Uterus (tissue), 3 donors: ENCODE measurements at regions not wholly inside any gene's neighbourhood (a gene's known extent, or its start where the extent isn't known, plus 50 kb on each side); places are given as distances from the start of the nearest gene placed in this dataset.
A peak's percentile ranks its signal among the peaks of the same experiment; 100 is the strongest.

Experiments
- DNase-seq, 2 donors: peaks; one replicate each; pipeline ENCODE4 v3.0.0-alpha.2; 2019 to 2020
- H3K27ac ChIP-seq, 2 donors: fragments of 200-600 bp; sonication (generic); 1 replicate in 1 of 2; 2 replicates in 1 of 2; pipeline ENCODE4 v1.5.1; 2016 to 2018
- H3K27me3 ChIP-seq, 2 donors: fragments of 200-600 bp; sonication (generic); one replicate each; pipeline ENCODE4 v1.5.1; 2018 to 2019; ENCODE audit warnings: control low read depth in 1 of 2
- H3K36me3 ChIP-seq, 2 donors: fragments of 200-600 bp; sonication (generic); one replicate each; pipeline ENCODE4 v1.5.1; 2019; ENCODE audit warnings: control low read depth in 1 of 2
- H3K4me1 ChIP-seq, 2 donors: fragments of 200-600 bp; sonication (generic); one replicate each; pipeline ENCODE4 v1.5.1; 2018 to 2019; ENCODE audit warnings: control low read depth in 1 of 2
- H3K4me3 ChIP-seq, 2 donors: fragments of 200-600 bp; sonication (generic); 1 replicate in 1 of 2; 2 replicates in 1 of 2; pipeline ENCODE4 v1.5.1; 2018 to 2019; ENCODE audit warnings: mild to moderate bottlenecking in 1 of 2
- H3K9me3 ChIP-seq, 2 donors: fragments of 200-600 bp; sonication (generic); one replicate each; pipeline ENCODE4 v1.5.1; 2019; ENCODE audit warnings: control low read depth in 1 of 2
- POLR2A ChIP-seq, 2 donors: fragments of 450-650 bp; IDR thresholded peaks; one replicate each; pipeline ENCODE4 v1.6.1; 2016; ENCODE audit warnings: antibody characterized with exemption in 2 of 2, mild to moderate bottlenecking in 1 of 2, moderate library complexity in 1 of 2
- intact Hi-C: fragments of 100-400 bp; cut with DNase I; formaldehyde crosslinking; loops from one replicate; pipeline ENCODE4 v1.15.1; 2023; ENCODE audit warnings: low total_unique reads
- TF ChIP-seq, protein P1 (sequence below), 4 experiments: fragments of 200-600 bp in 2 of 4; fragments of 450-650 bp in 2 of 4; sonication (generic) in 2 of 4; IDR thresholded peaks; one replicate each; pipeline ENCODE4 v1.5.1; 2016 to 2019; ENCODE audit warnings: antibody characterized with exemption in 4 of 4, mild to moderate bottlenecking in 2 of 4, moderate library complexity in 1 of 4
- donor health status: DM: yes; HTN: yes; CAD: no.

DNA sequence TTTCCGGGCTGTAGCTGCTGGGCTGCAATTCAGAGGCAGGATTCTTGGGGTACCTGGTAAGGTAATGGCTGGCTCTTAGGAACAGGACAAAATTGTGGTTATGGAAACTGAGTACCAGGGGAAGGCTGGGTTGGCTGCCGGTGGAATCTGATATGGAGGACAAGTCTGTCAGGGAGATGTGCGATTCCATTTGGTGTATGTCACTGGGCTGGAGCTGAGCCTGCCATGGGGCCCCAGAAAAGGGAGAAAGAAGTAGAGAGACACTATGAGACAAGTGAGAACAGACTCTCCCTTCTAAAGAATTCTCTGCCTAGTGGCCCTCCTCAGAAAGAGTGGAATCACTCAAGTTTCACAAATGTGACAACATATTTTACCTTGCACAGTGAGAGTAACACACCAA is 368.2 kb upstream of the ROPN1 start:
- Histone ChIP-seq H3K27ac (no peak overlapping the region), H3K4me1 (no peaks in the 10 kb centered on the region), H3K4me3 (no peak overlapping the region), H3K36me3 (no peaks in the 10 kb centered on the region), H3K27me3 (no peaks in the 10 kb centered on the region), H3K9me3 (no peaks in the 10 kb centered on the region)
- no peak for DNase-seq
- intact Hi-C loops = no loop called here
- no peak for TF ChIP-seq POLR2A (IDR thresholded peaks at IDR 0.05)
- TF ChIP-seq, protein P1, sequence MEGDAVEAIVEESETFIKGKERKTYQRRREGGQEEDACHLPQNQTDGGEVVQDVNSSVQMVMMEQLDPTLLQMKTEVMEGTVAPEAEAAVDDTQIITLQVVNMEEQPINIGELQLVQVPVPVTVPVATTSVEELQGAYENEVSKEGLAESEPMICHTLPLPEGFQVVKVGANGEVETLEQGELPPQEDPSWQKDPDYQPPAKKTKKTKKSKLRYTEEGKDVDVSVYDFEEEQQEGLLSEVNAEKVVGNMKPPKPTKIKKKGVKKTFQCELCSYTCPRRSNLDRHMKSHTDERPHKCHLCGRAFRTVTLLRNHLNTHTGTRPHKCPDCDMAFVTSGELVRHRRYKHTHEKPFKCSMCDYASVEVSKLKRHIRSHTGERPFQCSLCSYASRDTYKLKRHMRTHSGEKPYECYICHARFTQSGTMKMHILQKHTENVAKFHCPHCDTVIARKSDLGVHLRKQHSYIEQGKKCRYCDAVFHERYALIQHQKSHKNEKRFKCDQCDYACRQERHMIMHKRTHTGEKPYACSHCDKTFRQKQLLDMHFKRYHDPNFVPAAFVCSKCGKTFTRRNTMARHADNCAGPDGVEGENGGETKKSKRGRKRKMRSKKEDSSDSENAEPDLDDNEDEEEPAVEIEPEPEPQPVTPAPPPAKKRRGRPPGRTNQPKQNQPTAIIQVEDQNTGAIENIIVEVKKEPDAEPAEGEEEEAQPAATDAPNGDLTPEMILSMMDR (IDR thresholded peaks at IDR 0.05) = no peak

DNA sequence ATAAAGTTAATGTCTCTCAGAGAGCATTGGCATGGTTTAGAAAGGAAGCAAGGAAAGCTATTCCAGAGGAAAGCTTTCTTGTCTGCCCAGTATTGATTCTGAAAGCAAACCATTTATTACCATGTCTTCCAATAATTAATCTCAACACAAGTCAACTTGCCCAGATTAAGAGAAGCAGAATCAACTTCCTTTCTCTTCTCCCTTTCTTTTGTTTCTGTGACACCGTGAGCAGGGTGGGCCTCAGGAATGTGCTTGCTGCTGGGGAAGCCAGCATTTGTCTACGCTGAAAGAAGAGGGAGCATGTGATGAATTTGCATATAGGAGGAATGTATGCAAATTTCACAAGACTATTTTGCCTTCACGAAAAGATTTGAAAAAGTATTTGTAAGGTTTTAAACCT is 368.6 kb upstream of the ROPN1 start:
- Histone ChIP-seq H3K36me3 (no peaks in the 10 kb centered on the region), H3K4me1 (no peaks in the 10 kb centered on the region), H3K27me3 (no peaks in the 10 kb centered on the region), H3K4me3 (no peak overlapping the region), H3K27ac (no peak overlapping the region), H3K9me3 (no peaks in the 10 kb centered on the region)
- intact Hi-C loops = no loop called here
- no peak for DNase-seq
- no peak for TF ChIP-seq POLR2A (IDR thresholded peaks at IDR 0.05)
- TF ChIP-seq, protein P1 (IDR thresholded peaks at IDR 0.05) = no peak

DNA sequence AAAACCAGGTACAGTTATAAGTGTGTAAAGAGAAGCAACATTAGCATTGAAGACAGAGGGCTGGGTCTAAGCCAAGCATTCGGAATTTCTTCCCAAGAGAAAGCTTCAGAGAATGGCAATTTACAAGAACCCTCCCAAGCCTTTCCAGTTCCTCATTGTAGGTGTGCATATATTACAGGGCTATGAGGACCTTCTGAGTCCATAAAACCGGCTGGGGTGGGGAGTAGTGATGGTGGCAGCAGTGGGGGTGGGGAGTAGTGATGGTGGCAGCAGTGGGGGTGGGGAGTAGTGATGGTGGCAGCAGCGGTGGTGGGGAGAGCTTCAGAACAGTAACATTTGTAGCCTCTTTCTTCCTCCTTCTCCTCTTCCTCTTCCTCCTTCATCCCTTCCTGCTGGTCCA is 368.7 kb upstream of the UMPS start:
- no peak for TF ChIP-seq POLR2A (IDR thresholded peaks at IDR 0.05)
- TF ChIP-seq, protein P1 (IDR thresholded peaks at IDR 0.05) = no peak
- no peaks in the 10 kb centered on the region for H3K36me3 ChIP-seq
- intact Hi-C loops = no loop called here
- no peaks in the 10 kb centered on the region for H3K27me3 ChIP-seq
- H3K27ac ChIP-seq = no peak overlapping the region
- H3K4me3 ChIP-seq = no peak overlapping the region
- H3K4me1 ChIP-seq = no peaks in the 10 kb centered on the region
- H3K9me3 ChIP-seq = no peaks in the 10 kb centered on the region
- DNase-seq = no peak

DNA sequence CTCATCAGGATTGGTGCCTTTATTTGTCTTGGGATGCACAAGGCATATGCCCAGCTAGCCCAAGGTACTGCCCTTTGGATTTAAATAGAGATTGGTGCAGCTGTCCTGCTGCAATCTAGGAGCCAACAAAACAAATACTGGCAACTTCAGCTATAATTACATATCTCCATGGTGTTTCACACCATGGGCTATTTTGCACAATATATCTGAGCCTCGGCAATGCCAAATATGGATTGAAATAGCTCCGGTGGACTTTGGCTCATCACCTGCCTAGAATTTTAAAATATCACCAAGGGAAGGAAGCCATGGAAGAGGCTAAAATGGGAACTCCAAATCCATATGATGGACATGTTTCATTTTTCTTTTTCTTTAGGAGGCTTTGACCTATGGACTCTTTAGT is 367.8 kb upstream of the UMPS start:
- Histone ChIP-seq H3K4me3 (no peak overlapping the region), H3K36me3 (no peaks in the 10 kb centered on the region), H3K9me3 (no peaks in the 10 kb centered on the region), H3K4me1 (no peaks in the 10 kb centered on the region), H3K27me3 (no peaks in the 10 kb centered on the region), H3K27ac (no peak overlapping the region)
- intact Hi-C loops = no loop called here
- TF ChIP-seq, protein P1 (IDR thresholded peaks at IDR 0.05) = no peak
- TF ChIP-seq POLR2A (IDR thresholded peaks at IDR 0.05) = no peak
- DNase-seq = no peak

DNA sequence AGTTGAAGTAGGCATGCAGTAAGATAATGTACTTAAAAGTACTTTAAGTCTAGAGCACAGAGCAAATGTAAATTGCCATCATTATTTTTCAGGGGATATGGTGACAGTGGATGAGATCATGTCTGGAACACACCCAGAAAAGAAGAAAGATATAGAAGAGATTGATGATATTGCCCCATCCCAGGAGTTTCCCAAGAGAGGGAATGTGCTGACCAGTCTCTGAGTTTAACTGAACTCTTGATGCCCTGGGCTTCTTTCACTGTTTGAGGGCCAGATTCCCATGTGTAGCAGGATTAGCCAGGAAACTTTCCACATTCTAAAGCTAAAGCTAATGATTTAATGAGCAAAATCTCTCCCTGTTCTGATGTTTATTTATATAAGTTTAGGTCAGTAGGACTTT is 366.8 kb upstream of the UMPS start:
- TF ChIP-seq POLR2A (IDR thresholded peaks at IDR 0.05) = no peak
- TF ChIP-seq, protein P1 (IDR thresholded peaks at IDR 0.05) = no peak
- peak in 1 of 2 donors; percentile 25 for DNase-seq
- H3K4me1 ChIP-seq = no peaks in the 10 kb centered on the region
- no peaks in the 10 kb centered on the region for H3K9me3 ChIP-seq
- H3K4me3 ChIP-seq = no peak overlapping the region
- intact Hi-C loops = no loop called here
- H3K27me3 ChIP-seq = no peaks in the 10 kb centered on the region
- no peaks in the 10 kb centered on the region for H3K36me3 ChIP-seq
- H3K27ac ChIP-seq = no peak overlapping the region
